ENCODE measurements at regions not wholly inside any gene's neighbourhood (a gene's known extent, or its start where the extent isn't known, plus 50 kb on each side); places are given as distances from the start of the nearest gene placed in this dataset.
A peak's percentile ranks its signal among the peaks of the same experiment; 100 is the strongest.
"Not testable (repeated sequence)": the region's sequence is repeated elsewhere in the genome, so short reads cannot be mapped to it uniquely, and the experiment has no call there.

- DNase-seq (ENCODE audit: low read depth) = no peak
Measured at GRCh38 chr3:24687671-24688070, 193.0 kb upstream of the THRB start.

DNA sequence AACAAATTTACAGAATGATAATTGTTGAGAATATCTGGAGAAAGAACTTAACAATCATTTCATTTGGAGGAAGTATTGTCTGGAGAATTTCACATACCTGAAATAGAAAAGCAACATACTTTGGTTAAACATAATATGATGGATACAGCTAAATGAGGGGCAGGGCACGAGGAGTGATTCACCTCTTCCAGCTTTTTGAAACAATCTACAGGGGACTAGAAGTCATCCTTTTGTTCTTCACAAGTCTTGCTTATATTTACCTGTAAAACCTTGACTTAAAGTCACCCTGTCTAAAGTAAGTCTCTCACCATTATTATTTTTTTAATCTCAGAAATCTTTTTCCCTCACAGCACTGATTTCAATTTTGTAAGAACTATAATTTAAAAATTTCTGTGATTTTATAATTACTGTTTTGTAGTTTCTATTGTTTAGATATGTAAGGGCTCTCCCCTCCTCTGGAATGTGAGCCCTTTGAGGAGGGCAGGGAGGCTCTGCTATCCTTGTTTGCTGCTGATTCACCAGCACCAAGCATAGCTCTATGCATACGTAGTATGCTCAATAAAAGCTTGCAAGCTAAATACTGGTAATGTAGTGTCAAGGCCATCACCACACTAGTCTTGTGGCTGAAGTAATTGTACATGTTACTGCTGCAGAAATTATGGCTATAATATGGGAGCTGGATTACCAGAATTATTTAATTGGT is 193.9 kb upstream of the THRB start:
- peak; percentile 62 for DNase-seq (ENCODE audit: low read depth)

DNA sequence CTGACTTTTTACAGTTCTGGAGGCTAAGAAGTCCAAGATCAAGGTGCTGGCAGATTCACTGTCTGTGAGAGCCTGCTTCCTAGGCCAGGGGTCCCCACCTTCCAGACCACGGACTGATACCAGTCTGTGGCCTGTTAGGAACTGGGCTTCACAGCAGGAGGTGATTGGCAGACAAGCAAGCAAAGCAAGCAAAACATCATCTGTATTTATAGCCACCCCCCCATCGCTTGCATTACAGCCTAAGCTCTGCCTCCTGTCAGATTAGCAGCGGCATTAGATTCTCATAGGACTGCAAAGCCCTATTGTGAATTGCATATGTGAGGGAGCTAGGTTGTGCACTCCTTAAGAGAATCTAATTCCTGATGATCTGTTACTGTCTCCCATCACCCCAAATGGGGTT is 194.7 kb upstream of the THRB start:
- no peak for DNase-seq (ENCODE audit: low read depth)

- DNase-seq (ENCODE audit: low read depth) = no peak
Measured at GRCh38 chr3:24690777-24691176, 196.1 kb upstream of the THRB start.

- not testable (repeated sequence) for DNase-seq (ENCODE audit: low read depth)
Measured at GRCh38 chr3:24699078-24699477, 204.4 kb upstream of the THRB start.

GRCh38 chr3:24704496-24704895 is 209.8 kb upstream of the THRB start:
- peak; percentile 33 for DNase-seq (ENCODE audit: low read depth)

DNA sequence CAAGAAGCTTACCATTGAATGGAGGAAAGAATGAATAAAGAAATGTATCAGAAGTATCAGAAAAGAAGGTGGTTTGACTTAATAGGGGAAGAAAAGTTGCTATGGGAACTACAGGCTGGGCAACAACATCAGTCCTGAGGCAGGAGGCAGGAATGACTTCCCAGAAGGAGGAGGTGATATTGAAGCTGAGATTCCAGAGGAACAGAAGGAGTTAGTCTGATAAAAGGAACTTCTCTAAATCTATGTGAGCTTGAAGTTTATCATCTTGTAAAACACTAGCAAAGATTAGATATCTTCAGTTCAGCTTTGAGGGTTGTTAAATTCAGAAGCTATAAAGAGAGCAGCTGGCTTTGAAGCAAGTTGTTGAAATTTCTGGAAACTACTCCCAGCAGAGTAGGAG is 213.3 kb upstream of the THRB start:
- DNase-seq (ENCODE audit: low read depth) = no peak

DNA sequence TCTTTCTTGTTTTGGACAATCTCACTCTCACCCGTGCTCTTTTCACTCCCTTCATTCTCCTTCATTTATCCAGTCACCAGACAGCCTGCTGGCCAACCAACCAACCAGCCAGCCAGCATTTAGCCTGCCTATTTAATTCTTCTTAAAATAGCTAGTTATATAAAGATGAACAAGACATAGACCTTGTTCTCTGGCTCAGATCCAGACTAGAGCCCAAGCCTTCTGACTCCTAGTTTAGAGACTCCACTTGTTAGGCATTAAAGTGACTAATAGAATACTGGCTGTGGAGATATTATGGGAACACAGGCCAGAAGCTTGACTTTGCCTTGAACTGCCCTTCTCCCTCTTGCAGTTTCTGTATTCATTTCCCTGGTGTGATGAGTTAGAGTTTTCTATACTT is 215.3 kb upstream of the THRB start:
- DNase-seq (ENCODE audit: low read depth) = no peak

GRCh38 chr3:24713516-24713915 is 218.9 kb upstream of the THRB start:
- no peak for DNase-seq (ENCODE audit: low read depth)

DNA sequence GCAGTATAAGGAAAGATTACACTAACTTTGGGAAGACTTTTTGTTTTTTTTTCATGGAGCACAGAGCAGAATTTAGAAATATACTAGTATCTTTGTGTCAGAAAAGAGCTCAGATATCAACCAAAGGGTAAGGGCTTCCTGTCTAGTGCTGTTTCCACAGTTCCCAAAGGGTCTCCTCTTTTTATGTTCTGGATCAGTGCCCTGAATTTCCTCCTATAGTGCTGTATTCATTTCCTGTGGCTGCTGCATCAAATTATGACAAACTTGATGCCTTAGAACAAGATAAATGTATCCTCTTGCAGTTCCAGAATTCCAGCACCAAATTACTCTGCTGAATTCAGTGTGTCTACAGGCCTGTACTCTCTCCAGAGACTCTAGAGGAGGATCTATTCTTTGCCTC is 219.8 kb upstream of the THRB start:
- no peak for DNase-seq (ENCODE audit: low read depth)

DNA sequence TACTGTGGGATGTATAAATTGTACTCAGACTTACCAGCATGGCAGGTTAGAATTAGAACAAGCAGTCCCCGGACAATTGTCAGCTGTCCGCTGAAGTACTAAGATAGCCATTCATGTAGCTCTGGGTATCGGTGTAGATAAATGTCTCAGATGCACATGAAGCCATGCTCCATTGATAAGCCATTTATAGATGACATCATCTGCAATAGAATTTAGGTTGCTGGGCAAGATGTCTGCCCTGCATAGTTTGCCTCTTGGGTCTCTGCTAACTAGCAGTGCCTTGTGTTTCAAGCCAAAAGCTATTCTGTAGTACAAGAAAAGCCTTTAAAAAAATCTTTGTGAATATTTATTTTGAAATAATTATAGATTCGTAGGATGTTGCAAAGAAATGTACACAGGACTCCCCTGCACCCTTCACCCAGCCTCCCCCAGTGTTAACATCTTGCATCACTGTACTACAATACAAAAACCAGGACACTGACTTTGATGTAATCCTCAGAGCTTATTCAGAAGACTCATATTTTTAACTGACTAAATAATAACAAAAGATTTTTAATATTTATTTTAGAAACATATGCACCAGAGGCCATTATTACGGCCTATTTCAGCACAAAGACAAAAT is 220.6 kb upstream of the THRB start:
- DNase-seq (ENCODE audit: low read depth) = no peak

DNA sequence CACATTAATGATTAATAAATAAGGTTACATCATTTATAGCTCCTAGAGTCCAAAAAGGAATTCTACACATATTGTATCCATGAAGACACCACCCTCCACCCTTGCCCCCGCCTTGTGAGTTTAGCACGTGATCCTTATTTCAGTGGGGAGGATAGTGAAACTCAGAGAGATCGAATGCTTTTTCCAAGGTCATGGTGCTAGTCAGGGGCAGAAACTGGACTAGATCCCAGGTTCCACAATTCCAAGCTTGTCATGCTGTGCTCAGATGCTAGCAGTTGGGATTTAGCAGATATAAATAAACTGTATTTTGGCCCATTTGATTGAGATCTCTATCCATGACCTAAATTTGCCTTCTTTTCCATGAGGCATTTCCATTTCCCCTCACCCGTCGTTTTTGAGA is 227.4 kb upstream of the THRB start:
- no peak for DNase-seq (ENCODE audit: low read depth)

DNA sequence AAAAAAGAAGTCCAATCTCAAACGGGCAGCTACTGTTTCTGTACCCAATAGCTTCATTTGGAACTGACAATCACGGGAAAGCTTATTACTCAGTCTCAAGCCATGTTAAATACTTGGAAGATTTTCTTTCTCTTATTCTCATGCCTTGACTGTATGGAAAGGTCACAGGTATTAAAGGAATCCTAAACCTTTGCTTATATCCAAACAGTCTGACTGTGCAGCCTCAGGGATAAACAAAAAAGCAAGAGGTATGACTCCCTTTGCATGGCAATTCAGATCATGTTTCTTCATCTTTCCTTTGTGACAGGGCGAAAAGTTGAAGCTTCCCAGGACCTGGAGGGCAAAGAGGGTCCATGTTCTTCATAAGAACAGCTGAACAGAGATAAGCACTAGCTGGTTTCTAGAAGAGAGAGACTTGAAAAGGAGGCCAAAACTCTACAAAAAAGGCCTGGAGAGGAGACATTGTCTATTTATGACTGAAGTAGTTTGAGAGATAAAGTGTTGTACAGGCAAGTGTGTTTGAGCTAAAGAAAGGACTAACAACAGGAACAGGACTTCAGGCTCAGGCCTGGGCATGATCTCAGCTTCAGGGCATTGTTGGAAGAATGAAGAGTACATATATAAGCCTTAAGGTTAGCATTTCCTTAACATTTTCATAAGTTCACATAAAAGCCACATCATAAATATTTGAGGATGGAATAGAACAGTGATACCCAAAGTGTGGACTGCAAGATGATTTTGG is 231.0 kb upstream of the THRB start:
- DNase-seq (ENCODE audit: low read depth) = no peak

DNA sequence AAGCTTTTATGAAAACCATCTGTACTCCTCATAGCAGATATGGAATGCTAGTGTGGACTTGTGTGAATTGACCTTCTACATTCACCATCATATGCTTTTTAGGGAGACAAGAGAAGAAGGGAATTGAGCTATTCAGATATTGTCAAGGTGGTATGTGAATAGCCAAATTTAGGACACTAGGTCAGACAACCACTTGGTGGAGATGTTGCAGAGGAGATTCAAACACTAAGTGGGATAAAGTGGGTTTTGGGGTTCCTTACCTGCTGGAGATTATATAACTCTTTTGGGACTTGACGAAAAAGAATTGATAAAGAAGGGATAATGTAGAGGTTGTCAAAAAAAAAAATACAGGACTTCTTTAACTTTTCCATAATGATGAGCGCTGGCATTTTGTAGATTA is 231.8 kb upstream of the THRB start:
- DNase-seq (ENCODE audit: low read depth) = no peak

GRCh38 chr3:24730173-24730572 is 235.5 kb upstream of the THRB start:
- DNase-seq (ENCODE audit: low read depth) = peak; percentile 3

- DNase-seq (ENCODE audit: low read depth) = no peak
Measured at GRCh38 chr3:24734019-24734418, 239.4 kb upstream of the THRB start.

GRCh38 chr3:24736701-24737100 is 242.1 kb upstream of the THRB start:
- DNase-seq (ENCODE audit: low read depth) = no peak

DNA sequence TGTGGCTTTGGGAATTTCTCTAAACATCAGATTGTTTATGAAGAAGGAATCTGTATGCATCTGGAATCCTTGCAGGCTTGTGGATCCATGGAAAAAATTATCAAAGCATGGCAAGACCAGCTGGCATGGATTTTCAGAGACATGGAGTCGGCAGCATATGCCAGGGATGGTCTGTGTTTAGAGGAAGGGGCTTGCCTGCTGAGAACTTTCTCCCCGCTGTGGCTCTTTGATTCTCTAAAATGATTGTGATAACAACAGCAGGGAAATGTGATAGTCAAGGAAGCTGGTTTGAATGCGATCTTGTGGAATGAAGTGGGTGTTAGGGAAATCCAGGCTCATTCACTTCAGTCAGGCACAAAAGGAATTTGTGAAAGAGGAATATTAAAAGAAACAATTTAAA is 245.7 kb upstream of the THRB start:
- DNase-seq (ENCODE audit: low read depth) = no peak

GRCh38 chr3:24741506-24741905 is 246.9 kb upstream of the THRB start:
- peak; percentile 3 for DNase-seq (ENCODE audit: low read depth)

GRCh38 chr3:24748520-24748919 is 253.9 kb upstream of the THRB start:
- DNase-seq (ENCODE audit: low read depth) = no peak

DNA sequence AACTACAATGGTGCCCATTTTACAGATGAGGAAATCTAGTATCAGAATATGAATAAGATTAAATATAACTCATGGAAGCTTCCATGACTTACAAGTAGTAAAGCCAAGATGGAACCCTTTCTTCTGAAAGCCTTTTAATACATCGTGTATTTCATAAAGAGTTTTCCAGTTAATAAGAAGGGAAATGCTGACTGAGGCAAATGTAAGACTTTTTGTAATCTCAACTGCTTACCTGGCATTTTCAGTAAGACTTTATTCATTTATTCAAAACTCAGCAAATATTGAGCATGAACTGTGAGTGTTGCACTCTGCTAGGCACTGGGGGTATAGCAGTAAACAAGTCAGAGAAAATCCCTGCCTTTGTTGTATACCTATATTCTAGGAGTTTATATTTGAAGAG is 256.4 kb upstream of the THRB start:
- DNase-seq (ENCODE audit: low read depth) = no peak

DNA sequence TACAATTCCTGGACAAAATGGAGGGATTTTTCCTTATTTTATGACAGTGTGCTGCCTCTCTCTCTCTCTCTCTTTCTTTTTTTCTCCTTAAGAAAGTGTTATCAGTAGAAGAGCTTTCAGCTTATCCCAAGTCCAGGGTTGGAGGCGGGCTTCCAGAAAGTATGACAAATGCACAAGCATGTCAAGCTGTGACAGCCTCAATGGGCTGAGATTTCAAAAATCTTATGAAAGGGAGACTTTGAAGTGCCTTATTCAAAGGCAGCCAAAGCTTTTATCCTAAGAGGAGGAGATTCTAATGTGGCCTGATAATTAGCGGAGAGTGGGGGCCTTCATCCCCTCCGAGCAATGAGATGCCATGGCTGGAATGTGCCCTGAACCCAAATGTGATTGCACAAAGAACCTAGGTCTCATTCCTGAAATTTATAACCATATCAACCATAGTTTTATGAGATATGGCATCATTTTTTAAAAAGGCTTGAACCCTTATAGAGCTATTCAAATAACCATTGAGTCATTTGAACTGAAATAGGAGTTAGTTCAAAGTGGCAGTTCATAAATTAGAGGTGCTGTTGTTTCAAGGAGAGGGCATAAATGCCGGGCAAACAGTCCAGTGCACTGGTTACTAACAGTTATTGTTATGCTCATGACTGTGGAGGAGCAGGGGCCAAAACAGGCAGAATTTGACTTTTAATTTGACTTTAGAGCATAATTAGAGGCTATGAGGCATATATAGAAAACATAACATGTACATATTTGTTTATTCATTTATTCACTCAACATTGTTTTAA is 261.6 kb upstream of the THRB start:
- peak; percentile 21 for DNase-seq (ENCODE audit: low read depth)

GRCh38 chr3:24763393-24763792 is 268.7 kb upstream of the THRB start:
- DNase-seq (ENCODE audit: low read depth) = peak; percentile 85

All from amniotic epithelial cell (primary cell).